SKM-1 (cell line): ENCODE measurements at regions not wholly inside any gene's neighbourhood (a gene's known extent, or its start where the extent isn't known, plus 50 kb on each side); places are given as distances from the start of the nearest gene placed in this dataset.

ENCODE experiments used
- DNase-seq: peaks from one replicate; lab custom pipeline; 2025; ENCODE audit not compliant: unreplicated experiment; lab: John Stamatoyannopoulos, UW

GRCh38 chr3:193946945-193947344, 189.0 kb upstream of the HES1 start:
- no peak for DNase-seq

GRCh38 chr3:193947596-193947995, 188.4 kb upstream of the HES1 start:
- DNase-seq, result no peak

DNA sequence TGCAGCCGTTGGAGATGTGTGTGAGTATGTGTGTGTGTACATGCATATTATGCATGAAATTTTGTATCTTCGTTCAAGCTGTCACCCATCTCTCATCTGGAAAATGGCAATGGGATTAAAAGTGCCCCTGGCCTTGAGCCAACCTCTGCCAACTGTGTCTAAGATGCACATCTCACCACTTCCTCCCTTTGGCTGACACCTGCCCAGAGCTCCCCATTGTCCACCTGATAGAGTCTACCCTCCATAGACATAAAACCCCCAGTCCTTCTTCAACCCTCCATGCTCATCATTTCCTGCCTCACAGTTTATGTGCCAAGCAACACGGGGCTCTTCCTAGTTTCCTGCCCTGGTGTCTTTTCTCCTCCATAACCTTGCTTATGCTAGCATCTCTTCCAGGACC, 187.5 kb upstream of the HES1 start:
- DNase-seq, result no peak

- DNase-seq, result no peak
Observed at GRCh38 chr3:193951859-193952258, 184.1 kb upstream of the HES1 start.

DNA sequence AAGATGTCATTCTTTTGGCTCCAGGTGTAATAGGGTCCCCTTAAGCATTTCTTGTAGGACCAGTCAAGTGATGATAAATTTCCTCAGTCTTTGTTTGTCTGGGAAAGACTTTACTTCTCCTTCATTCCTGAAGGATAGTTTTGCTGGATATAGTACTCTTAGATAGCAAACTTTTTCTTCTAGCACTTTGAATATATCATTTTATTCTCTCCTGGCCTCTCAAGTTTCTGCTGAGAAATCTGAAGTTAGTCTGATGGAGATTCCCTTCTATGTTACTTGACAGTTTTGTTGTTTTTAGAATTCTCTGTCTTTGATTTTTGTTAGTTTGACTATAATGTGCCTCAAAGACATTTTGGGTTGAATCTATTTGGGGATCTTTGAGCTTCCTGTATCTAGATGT, 181.2 kb upstream of the HES1 start:
- no peak for DNase-seq

GRCh38 chr3:193955719-193956118, 180.2 kb upstream of the HES1 start:
- no peak for DNase-seq

- no peak for DNase-seq
Observed at GRCh38 chr3:193959861-193960260, 176.1 kb upstream of the HES1 start.

DNA sequence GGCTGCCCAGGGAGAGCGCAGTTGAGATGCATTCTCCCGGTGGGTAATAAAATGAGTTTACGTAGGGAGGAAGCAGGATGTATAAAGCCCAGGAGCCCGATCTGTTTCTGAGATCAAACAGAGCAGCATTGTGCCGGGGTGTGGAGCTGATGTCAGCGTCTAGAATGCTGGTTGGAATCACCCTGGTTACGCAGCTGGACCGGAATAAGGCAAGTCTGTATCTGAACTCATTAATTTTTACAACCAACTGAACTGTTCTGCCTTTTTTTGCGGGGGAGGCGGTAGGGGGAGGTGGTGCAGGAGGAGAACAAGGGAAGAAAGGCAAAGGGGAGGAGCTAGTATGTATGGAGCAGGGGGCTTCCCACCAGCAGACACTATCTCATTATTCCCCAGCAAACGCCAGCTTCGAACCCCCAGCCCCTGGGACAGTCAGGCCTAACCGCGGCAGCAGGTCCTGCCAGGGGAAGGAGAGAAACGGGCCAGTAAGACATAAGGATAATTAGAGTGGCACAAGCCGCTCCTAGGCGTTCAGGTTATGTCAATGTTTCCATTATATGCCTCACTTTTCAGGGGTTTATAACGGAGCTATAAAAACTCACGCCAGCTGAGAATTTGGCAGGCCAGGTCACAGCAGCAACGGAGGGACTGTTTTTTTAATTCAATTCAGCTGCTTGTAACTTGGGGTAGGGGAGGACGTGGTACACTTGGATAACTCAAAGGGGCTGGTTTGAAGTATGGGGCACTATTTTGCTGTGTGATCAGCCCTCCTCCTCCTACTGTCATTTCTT, 175.3 kb upstream of the HES1 start:
- no peak for DNase-seq

- no peak for DNase-seq
Observed at GRCh38 chr3:193962986-193963685, 172.8 kb upstream of the HES1 start.

DNA sequence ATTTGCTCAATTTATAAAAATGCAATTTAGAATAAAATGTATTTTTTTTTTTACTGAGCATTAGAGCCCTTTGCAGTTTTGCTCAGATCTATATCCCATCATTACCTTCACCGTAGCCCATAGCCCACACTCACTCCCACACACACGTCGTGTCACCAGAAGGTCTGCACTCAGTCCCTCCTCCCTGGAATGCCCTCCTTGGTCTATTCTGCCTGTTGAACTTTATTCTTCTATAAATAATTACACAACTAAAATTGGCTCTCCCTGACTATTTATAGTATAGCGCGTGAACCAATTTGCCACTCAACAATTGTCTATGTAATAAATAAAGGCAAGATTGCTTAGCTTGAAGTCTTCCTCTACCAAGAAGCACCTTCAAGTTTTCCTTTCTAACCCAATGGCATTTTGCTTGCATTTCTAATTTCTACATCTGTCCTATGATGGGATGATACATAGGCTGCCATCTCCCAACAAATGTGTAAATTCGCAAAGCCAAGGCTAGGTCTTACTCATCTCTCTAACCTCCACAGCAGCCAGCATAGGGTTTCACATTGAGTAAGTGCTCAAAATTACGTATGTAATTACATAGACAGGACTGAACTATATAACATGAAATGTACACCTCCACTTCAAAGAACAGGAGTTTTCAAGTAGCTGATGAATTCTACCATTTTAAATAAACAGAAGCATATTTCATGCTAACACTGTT, 172.0 kb upstream of the HES1 start:
- no peak for DNase-seq

DNA sequence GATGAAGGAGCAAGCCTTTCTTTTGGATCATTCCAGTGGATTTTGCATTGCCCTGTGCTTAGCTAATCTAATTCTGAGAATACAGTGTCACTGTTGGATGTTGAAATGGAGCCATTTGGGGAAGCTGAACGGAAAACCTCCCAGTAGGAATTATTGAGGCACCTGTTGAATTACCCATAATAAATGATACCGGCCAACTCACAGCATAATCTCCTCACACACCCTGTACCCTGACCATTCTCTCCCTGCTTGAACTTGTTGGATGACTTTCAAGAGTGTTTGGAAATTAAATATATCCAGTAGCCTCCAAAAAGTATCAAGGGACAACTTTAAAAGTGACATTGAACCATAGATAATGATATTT, 171.4 kb upstream of the HES1 start:
- no peak for DNase-seq

DNA sequence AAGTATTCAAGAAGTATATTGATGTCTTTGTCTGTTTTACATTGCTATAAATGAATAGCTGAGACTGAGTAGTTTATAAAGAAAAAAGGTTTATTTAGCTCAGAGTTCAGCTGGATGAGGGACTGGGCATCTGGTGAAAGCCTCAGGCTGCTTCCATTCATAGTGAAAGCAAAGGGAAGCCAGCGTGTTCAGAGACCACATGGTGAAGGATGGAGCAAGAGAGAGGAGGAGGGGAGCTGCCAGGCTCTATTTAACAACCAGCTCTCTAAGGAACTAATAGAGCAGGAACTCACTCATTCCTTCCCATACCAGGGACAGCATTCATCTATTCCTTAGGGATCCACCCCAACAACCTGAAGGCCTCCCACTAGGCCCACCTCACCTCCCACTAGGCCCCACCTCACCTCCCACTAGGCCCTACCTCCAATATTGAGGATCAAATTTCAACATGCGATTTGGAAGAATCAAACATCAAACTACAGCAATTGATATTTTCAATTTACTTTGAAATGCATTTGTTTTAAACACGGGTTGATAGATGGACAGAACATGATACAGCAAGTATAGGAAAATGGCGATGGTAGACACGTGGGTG, 167.5 kb upstream of the HES1 start:
- no peak for DNase-seq

- DNase-seq, result peak; percentile 20
Observed at GRCh38 chr3:193970131-193970772, 165.7 kb upstream of the HES1 start.

DNA sequence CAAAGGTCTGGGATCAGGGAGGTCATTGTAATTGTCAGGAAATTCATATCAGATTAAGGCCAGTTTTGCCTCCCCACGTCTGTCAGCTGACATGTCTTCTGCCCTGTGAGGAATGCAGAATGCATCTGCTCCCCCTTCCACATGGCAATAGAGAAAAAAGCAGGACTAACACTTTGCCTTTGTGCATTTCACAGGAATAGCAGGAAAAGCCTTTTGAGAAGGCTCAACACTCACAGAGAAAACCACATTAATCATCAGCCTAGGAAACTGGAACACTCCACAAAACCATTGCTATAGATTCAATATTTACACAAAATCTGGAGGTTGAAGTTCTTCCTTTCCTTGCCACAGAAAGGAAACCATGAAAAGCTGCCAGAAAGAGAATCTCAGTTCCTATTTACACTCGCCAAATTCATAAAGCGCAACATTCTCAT, 165.2 kb upstream of the HES1 start:
- DNase-seq, result no peak

DNA sequence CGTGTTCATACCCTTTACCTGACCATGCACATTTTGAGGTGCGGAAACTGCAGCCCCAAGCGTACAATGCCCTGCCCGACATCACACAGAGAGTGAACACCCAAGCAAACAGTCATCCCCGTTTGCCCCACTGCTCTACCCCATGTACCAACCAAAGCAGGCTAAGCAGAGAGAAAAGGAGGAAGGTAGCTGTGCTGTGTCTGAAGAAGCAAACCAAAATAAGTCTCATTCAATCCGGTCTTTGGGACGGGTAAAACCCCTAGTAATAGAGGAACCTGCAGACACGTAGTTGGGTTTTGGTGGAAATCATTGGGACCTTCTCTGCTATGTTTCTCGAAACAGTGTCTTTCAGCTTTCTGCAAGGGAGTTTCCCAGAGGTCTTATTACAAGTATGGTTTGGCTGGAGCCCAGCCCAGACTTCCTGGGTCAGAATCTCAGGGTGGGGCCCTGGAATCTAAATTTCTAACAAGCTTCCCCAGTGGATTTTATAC, 164.6 kb upstream of the HES1 start:
- DNase-seq, result no peak

GRCh38 chr3:193971966-193972365, 164.0 kb upstream of the HES1 start:
- no peak for DNase-seq

GRCh38 chr3:193972832-193973231, 163.1 kb upstream of the HES1 start:
- DNase-seq, result no peak

- DNase-seq, result no peak
Observed at GRCh38 chr3:193974191-193974652, 161.7 kb upstream of the HES1 start.

- no peak for DNase-seq
Observed at GRCh38 chr3:193974671-193975535, 161.0 kb upstream of the HES1 start.

DNA sequence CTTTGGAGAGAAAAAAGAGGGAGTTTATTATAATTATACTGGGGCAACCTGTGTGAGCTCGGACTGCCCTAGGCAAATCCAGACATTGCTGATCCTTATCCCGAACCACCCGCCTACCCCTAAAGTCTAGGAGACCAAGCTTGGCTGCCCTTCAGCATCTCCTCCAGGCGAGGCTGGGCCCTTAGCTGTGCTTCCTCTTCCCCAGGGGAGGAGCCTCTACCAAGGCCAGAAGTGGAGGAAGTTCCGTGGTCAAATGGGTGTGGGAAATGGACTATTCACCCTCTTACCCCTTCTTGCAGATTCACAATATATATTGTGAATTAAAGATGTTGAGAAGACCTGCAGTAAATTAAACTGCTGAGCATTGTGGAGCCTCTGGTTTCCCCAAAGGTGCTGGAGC, 158.3 kb upstream of the HES1 start:
- DNase-seq, result peak; percentile 15
